NT2/D1 (cell line): ENCODE measurements at regions not wholly inside any gene's neighbourhood (a gene's known extent, or its start where the extent isn't known, plus 50 kb on each side); places are given as distances from the start of the nearest gene placed in this dataset.

Source experiments
- YY1 ChIP-seq: IDR thresholded peaks from 2 replicates; pipeline ENCODE4 v1.6.1; 2011; ENCODE audit not compliant: insufficient read length, insufficient read depth
- ZNF274 ChIP-seq: IDR thresholded peaks from 2 replicates; pipeline ENCODE4 v1.6.1; 2011; ENCODE audit warnings: mild to moderate bottlenecking, low read depth, low read length

DNA sequence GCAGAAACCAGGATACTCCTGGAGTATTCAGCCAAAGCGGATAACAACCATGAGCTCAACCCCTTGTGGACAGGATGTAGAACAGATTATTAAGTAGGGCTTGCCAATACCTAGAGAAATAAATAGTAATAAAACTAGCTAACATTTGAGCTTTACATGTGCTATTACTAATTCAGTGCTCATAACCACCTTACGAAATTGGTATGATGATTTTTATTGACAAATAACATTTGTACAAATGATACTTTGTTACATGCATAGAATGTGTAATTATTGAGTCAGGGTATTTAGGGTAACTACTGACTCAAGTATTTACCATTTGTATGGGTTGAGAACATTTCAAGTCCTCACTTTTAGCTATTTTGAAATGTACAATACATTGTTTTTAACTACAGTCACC, 287.9 kb downstream of the CDC5L start:
- TF ChIP-seq YY1 (no peak), ZNF274 (no peak)
